GM12878 (cell line): ENCODE measurements at regions not wholly inside any gene's neighbourhood (a gene's known extent, or its start where the extent isn't known, plus 50 kb on each side); places are given as distances from the start of the nearest gene placed in this dataset.

ENCODE experiments used
- ATAC-seq: fragments of 200-7000 bp; cut with Tn5 transposase; 3 replicates; pipeline ENCODE4 v1.9.1; 2020; ENCODE audit warnings: mild to moderate bottlenecking, moderate library complexity
- BruUV-seq: library from RNA; stranded (reverse); fragments of 400-500 nt; replicated peaks from 2 replicates; lab custom pipeline; 2021; lab: Mats Ljungman, UMichigan
- CTCF ChIA-PET: fragments of 300-600 bp; sonication (Branson Sonifier 250); formaldehyde crosslinking; extraction: SDS; loops from one replicate; lab custom pipeline; 2021; ENCODE audit warnings: inconsistent platforms; lab: Yijun Ruan, JAX
- POLR2A ChIA-PET: fragments of 350-600 bp; formaldehyde crosslinking; extraction: SDS; loops from one replicate; lab custom pipeline; 2021; ENCODE audit warnings: inconsistent platforms; lab: Charles Lee
- RAD21 ChIA-PET: fragments of 300-600 bp; sonication (Branson Sonifier 250); formaldehyde crosslinking; loops from one replicate; lab custom pipeline; 2023; ENCODE audit warnings: antibody characterized with exemption; ENCODE audit not compliant: unreplicated experiment; lab: Charles Lee
- SMC1A ChIA-PET: fragments of 300-600 bp; sonication (Branson Sonifier 250); formaldehyde crosslinking; loops from one replicate; lab custom pipeline; 2023; ENCODE audit not compliant: unreplicated experiment, uncharacterized antibody; lab: Charles Lee
- DNase-seq: peaks from one replicate; pipeline ENCODE4 v3.0.0-alpha.2; 2011; ENCODE audit warnings: low read depth, low spot score
- FAIRE-seq: peaks from 3 replicates; lab custom pipeline; 2011; peaks lifted over from hg19 to GRCh38; lab: Jason Lieb, UNC
- H2AFZ ChIP-seq: 2 replicates; pipeline ENCODE4 v1.6.0; 2011; ENCODE audit warnings: low read depth, low read length, control low read depth; ENCODE audit not compliant: control insufficient read depth
- H3K27ac ChIP-seq: 2 replicates; pipeline ENCODE4 v1.5.1; 2011; ENCODE audit warnings: control low read depth; ENCODE audit not compliant: control insufficient read depth, insufficient read depth
- H3K27me3 ChIP-seq, 2 experiments: replicated peaks in 1 of 2; 2 replicates each; pipeline versions ENCODE4 v1.6.0 to v1.6.1; 2011; ENCODE audit warnings: low read length in 1 of 2; ENCODE audit not compliant: control insufficient read depth in 2 of 2, insufficient read depth in 2 of 2
- H3K36me3 ChIP-seq, 2 experiments: 2 replicates each; pipeline ENCODE4 v1.5.1; 2011; ENCODE audit warnings: low read length in 1 of 2; ENCODE audit not compliant: control insufficient read depth in 2 of 2, insufficient read depth in 2 of 2
- H3K4me1 ChIP-seq: 2 replicates; pipeline ENCODE4 v1.6.1; 2011; ENCODE audit warnings: mild to moderate bottlenecking, low read length, moderate library complexity, mixed read lengths; ENCODE audit not compliant: control insufficient read depth, insufficient read depth
- H3K4me2 ChIP-seq: 2 replicates; pipeline ENCODE4 v1.6.0; 2011; ENCODE audit warnings: control low read depth; ENCODE audit not compliant: control insufficient read depth, insufficient read depth
- H3K4me3 ChIP-seq: fragments of 200-600 bp; sonication (generic); 2 replicates; pipeline ENCODE4 v1.5.1; 2016
- H3K79me2 ChIP-seq: 2 replicates; pipeline ENCODE4 v1.6.0; 2011; ENCODE audit warnings: low read length; ENCODE audit not compliant: control insufficient read depth, insufficient read depth
- H3K9ac ChIP-seq: 2 replicates; pipeline ENCODE4 v1.8.0; 2011; ENCODE audit warnings: low read length, control low read depth, mixed read lengths; ENCODE audit not compliant: control insufficient read depth, insufficient read depth
- H3K9me3 ChIP-seq: replicated peaks from 3 replicates; pipeline ENCODE4 v1.5.1; 2011; ENCODE audit warnings: mild to moderate bottlenecking, low read length; ENCODE audit not compliant: control insufficient read depth, insufficient read depth
- H4K20me1 ChIP-seq: 2 replicates; pipeline ENCODE4 v1.6.0; 2011; ENCODE audit not compliant: control insufficient read depth, insufficient read depth
- ASH2L ChIP-seq: fragments of 300-600, 200-600 bp; sonication (generic); IDR thresholded peaks from 2 replicates; pipeline ENCODE4 v1.6.1; 2017; ENCODE audit warnings: low read depth, mild to moderate bottlenecking, borderline replicate concordance
- BRCA1 ChIP-seq: IDR thresholded peaks from 2 replicates; pipeline ENCODE4 v1.6.1; 2011; ENCODE audit warnings: low read depth, low read length, improper control_type of control experiment
- CHD4 ChIP-seq: fragments of 200-600 bp; sonication (generic); IDR thresholded peaks from 2 replicates; pipeline ENCODE4 v1.6.1; 2016; ENCODE audit warnings: mild to moderate bottlenecking
- EED ChIP-seq: sonication (generic); IDR thresholded peaks from 2 replicates; pipeline ENCODE4 v1.6.1; 2016; ENCODE audit warnings: antibody characterized with exemption, low read depth
- HSF1 ChIP-seq: fragments of 150-350 bp; IDR thresholded peaks from 2 replicates; pipeline ENCODE4 v1.6.1; 2014; ENCODE audit warnings: mild to moderate bottlenecking, low read depth, low read length
- NR2C1 ChIP-seq: fragments of 450-650 bp; IDR thresholded peaks from 2 replicates; pipeline ENCODE4 v1.6.1; 2017; ENCODE audit warnings: antibody characterized with exemption, mild to moderate bottlenecking, moderate library complexity
- NRF1 ChIP-seq: conservative IDR thresholded peaks from 2 replicates; pipeline ENCODE4 v1.6.1; 2011; ENCODE audit warnings: mild to moderate bottlenecking, low read depth, low read length, improper control_type of control experiment
- RAD51 ChIP-seq: fragments of 450-650 bp; IDR thresholded peaks from 2 replicates; pipeline ENCODE4 v1.6.1; 2016; ENCODE audit warnings: moderate library complexity, mild to moderate bottlenecking, inconsistent platforms
- SKIL ChIP-seq: fragments of 450-650 bp; IDR thresholded peaks from 2 replicates; pipeline ENCODE4 v1.6.1; 2017; ENCODE audit warnings: mild to moderate bottlenecking, low read depth, inconsistent platforms; ENCODE audit not compliant: poor library complexity, severe bottlenecking
- SREBF2 ChIP-seq: IDR thresholded peaks from 2 replicates; pipeline ENCODE4 v1.6.1; 2012; ENCODE audit warnings: mild to moderate bottlenecking, low read length
- ZNF274 ChIP-seq: IDR thresholded peaks from one replicate; pipeline ENCODE4 v1.8.0; 2011; ENCODE audit not compliant: insufficient read length, insufficient read depth
- WGBS: methylation state at CpG from one replicate; pipeline ENCODE4 v1.1.6; 2016; ENCODE audit warnings: low lambda C conversion rate; ENCODE audit not compliant: insufficient replicate concordance, insufficient coverage; ENCODE audit errors: missing lambda C conversion rate; 5-methylcytosine and 5-hydroxymethylcytosine counted together
- in situ Hi-C: fragments of 300-500 bp; cut with MboI; formaldehyde crosslinking; loops from 9 replicates; pipeline ENCODE4 v1.14.3; 2018; ENCODE audit warnings: mixed read lengths
- intact Hi-C: fragments of 100-400 bp; cut with micrococcal nuclease; formaldehyde crosslinking; loops from one replicate; pipeline ENCODE4 v1.14.2; 2022; ENCODE audit not compliant: unreplicated experiment
- TF ChIP-seq, protein P1 (sequence below): IDR thresholded peaks from 2 replicates; pipeline ENCODE4 v1.6.1; 2011; ENCODE audit warnings: low read depth, mild to moderate bottlenecking, low read length, moderate library complexity, borderline replicate concordance; ENCODE audit errors: extremely low read depth

GRCh38 chr4:92136434-92136833, 167.3 kb upstream of the GRID2 start:
- Histone ChIP-seq H3K79me2 (no peaks in the 10 kb centered on the region), H2AFZ (no peak overlapping the region), H3K4me2 (no peak overlapping the region), H3K27me3 (no peaks in the 10 kb centered on the region), H3K36me3 (no peaks in the 10 kb centered on the region), H3K9ac (no peak overlapping the region), H3K4me3 (no peak overlapping the region), H4K20me1 (no peaks in the 10 kb centered on the region), H3K27ac (no peak overlapping the region), H3K9me3 (no peaks in the 10 kb centered on the region), H3K4me1 (no peaks in the 10 kb centered on the region)
- ATAC-seq: no peak
- POLR2A ChIA-PET: no interaction called here
- no peak for DNase-seq
- in situ Hi-C loops: no loop called here
- SMC1A ChIA-PET: no interaction called here
- RAD21 ChIA-PET: no interaction called here
- no peak for FAIRE-seq
- no peak for TF ChIP-seq SREBF2
- TF ChIP-seq, protein P1, sequence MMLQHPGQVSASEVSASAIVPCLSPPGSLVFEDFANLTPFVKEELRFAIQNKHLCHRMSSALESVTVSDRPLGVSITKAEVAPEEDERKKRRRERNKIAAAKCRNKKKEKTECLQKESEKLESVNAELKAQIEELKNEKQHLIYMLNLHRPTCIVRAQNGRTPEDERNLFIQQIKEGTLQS: no peak
- no peak for TF ChIP-seq RAD51
- no peak for TF ChIP-seq ZNF274
- no peak for TF ChIP-seq NRF1
- TF ChIP-seq NR2C1: no peak
- TF ChIP-seq EED: no peak
- TF ChIP-seq ASH2L: no peak
- no peak for TF ChIP-seq BRCA1
- TF ChIP-seq HSF1: no peak
- TF ChIP-seq CHD4: no peak
- no peak for TF ChIP-seq SKIL
- CTCF ChIA-PET: no interaction called here
- BruUV-seq: no TSS peak
- intact Hi-C loops: no loop called here
- WGBS: 35% methylated on average over 3 of the region's 3 CpGs
